ENCODE measurements at regions not wholly inside any gene's neighbourhood (a gene's known extent, or its start where the extent isn't known, plus 50 kb on each side); places are given as distances from the start of the nearest gene placed in this dataset.

GRCh38 chr6:167745670-167746389, 80.9 kb upstream of the AFDN start:
- FAIRE-seq: no peak

More at GRCh38 chr6:167745670-167746389, 80.9 kb upstream of the AFDN start:
- H3K9me3 ChIP-seq (replicated peaks; ENCODE audit: control insufficient read depth, insufficient read depth, low read length): no peaks in the 10 kb centered on the region
- ChIA-PET CTCF (interaction anchor here (1.2 kb wide), 1 partner anchor 10 kb away, joined by 4 read pairs; no protein-coding TSS in a partner anchor), POLR2A (no interaction called here)
- no peaks in the 10 kb centered on the region for H3K4me1 ChIP-seq (ENCODE audit: control insufficient read depth, extremely low read depth, insufficient read depth, low read length)
- H3K27me3 ChIP-seq (ENCODE audit: control insufficient read depth in 2 of 2, insufficient read depth in 2 of 2, low read length in 2 of 2): no peaks in the 10 kb centered on the region
- dilution Hi-C loops (cut with MboI; ENCODE audit: extremely low pct_ligation_motif_present, low sequenced_read_pairs): no loop called here
- no peak overlapping the region for H3K4me2 ChIP-seq (ENCODE audit: insufficient read depth, low read length)
- intact Hi-C loops (cut with micrococcal nuclease): no loop called here
- H3K36me3 ChIP-seq (ENCODE audit: control insufficient read depth in 2 of 2, extremely low read depth in 1 of 2, insufficient read depth in 2 of 2, low read length in 2 of 2): no peaks in the 10 kb centered on the region
- H3K9me1 ChIP-seq (replicated peaks; ENCODE audit: control insufficient read depth, extremely low read depth, insufficient read depth, low read length): no peaks in the 10 kb centered on the region
- no peak overlapping the region for H3K4me3 ChIP-seq (replicated peaks in 1 of 3; ENCODE audit: insufficient read depth in 1 of 3, low read depth in 1 of 3, low read length in 3 of 3)
- BruUV-seq (replicated peaks): no TSS peak
- TF ChIP-seq JUN (IDR thresholded peaks at IDR 0.05; ENCODE audit: borderline replicate concordance, insufficient read depth, insufficient read length, low read depth) (no peak), MYC (IDR thresholded peaks at IDR 0.05; ENCODE audit: low read depth, low read length) (no peak), POLR2AphosphoS5 (IDR thresholded peaks at IDR 0.05; ENCODE audit: insufficient read depth, low read depth, low read length) (no peak), FOS (IDR thresholded peaks at IDR 0.05; ENCODE audit: borderline replicate concordance, insufficient read depth, low read length) (no peak), MAX (IDR thresholded peaks at IDR 0.05; ENCODE audit: insufficient read depth, insufficient read length) (no peak), POLR2A (IDR thresholded peaks at IDR 0.05; ENCODE audit: low read depth, low read length) (no peak), CTCF (IDR thresholded peaks at IDR 0.05; ENCODE audit: extremely low read depth in 1 of 2, insufficient read depth in 1 of 2, low read depth in 1 of 2, low read length in 2 of 2) (no peak), EZH2 (IDR thresholded peaks at IDR 0.05; ENCODE audit: borderline replicate concordance, low read depth, low read length, severe bottlenecking) (no peak), GATA2 (IDR thresholded peaks at IDR 0.05; ENCODE audit: insufficient read depth, insufficient read length, low read depth, low read length) (no peak)
- H3K27ac ChIP-seq (ENCODE audit: insufficient read depth, low read depth, low read length): no peak overlapping the region
- DNase-seq (ENCODE audit: low read depth, low spot score): no peak
- H3K79me2 ChIP-seq (ENCODE audit: control insufficient read depth, insufficient read depth, low read length): no peaks in the 10 kb centered on the region
- no peak overlapping the region for H3K9ac ChIP-seq (replicated peaks; ENCODE audit: extremely low read depth, insufficient read depth, low read length)
- H2AFZ ChIP-seq (ENCODE audit: low read depth, low read length): no peak overlapping the region
- H4K20me1 ChIP-seq (replicated peaks; ENCODE audit: control insufficient read depth, extremely low read depth, insufficient read depth, low read length): no peaks in the 10 kb centered on the region

Measured in endothelial cell of umbilical vein (primary cell).